KMS-11 (cell line): ENCODE measurements at regions not wholly inside any gene's neighbourhood (a gene's known extent, or its start where the extent isn't known, plus 50 kb on each side); places are given as distances from the start of the nearest gene placed in this dataset.

Experiments
- H2AFZ ChIP-seq: fragments of 200-600 bp; sonication (generic); 2 replicates; pipeline ENCODE4 v1.6.1; 2016; ENCODE audit warnings: antibody characterized with exemption, mixed run types, low read depth
- H3K27ac ChIP-seq: fragments of 200-600 bp; sonication (generic); 2 replicates; pipeline ENCODE4 v1.6.1; 2016; ENCODE audit warnings: mild to moderate bottlenecking, mixed run types
- H3K27me3 ChIP-seq: fragments of 200-600 bp; sonication (generic); 2 replicates; pipeline ENCODE4 v1.6.1; 2017; ENCODE audit warnings: mild to moderate bottlenecking, low read depth, mixed run types, moderate library complexity; ENCODE audit not compliant: insufficient read depth
- H3K36me3 ChIP-seq: fragments of 200-600 bp; sonication (generic); 2 replicates; pipeline ENCODE4 v1.6.1; 2017; ENCODE audit warnings: mild to moderate bottlenecking, mixed run types; ENCODE audit not compliant: insufficient read depth
- H3K4me1 ChIP-seq: fragments of 200-600 bp; sonication (generic); 2 replicates; pipeline ENCODE4 v1.6.1; 2016; ENCODE audit warnings: mild to moderate bottlenecking, low read depth, mixed run types; ENCODE audit not compliant: poor library complexity, severe bottlenecking
- H3K4me2 ChIP-seq: fragments of 200-600 bp; sonication (generic); 2 replicates; pipeline ENCODE4 v1.7.0; 2016; ENCODE audit warnings: mild to moderate bottlenecking, mixed run types
- H3K4me3 ChIP-seq: fragments of 200-600 bp; sonication (generic); IDR thresholded peaks from 2 replicates; pipeline ENCODE4 v1.6.1; 2017; ENCODE audit warnings: low read depth, low read length, mixed read lengths; ENCODE audit not compliant: insufficient read depth
- H3K79me2 ChIP-seq: fragments of 200-600 bp; sonication (generic); 2 replicates; pipeline ENCODE4 v1.6.1; 2016; ENCODE audit warnings: low read depth, mixed run types; ENCODE audit not compliant: insufficient read depth
- H3K9ac ChIP-seq: fragments of 200-600 bp; sonication (generic); 2 replicates; pipeline ENCODE4 v1.6.1; 2016; ENCODE audit warnings: mild to moderate bottlenecking, mixed run types
- H4K20me1 ChIP-seq: fragments of 200-600 bp; sonication (generic); 2 replicates; pipeline ENCODE4 v1.6.1; 2016; ENCODE audit warnings: mild to moderate bottlenecking, mixed run types; ENCODE audit not compliant: insufficient read depth
- CTCF ChIP-seq: fragments of 200-600 bp; sonication (generic); conservative IDR thresholded peaks from 2 replicates; pipeline ENCODE4 v1.6.1; 2017; ENCODE audit warnings: low read depth, mild to moderate bottlenecking, antibody characterized with exemption, low read length, moderate library complexity, mixed read lengths

- Histone ChIP-seq H3K36me3 (no peaks in the 10 kb centered on the region), H3K9ac (no peak overlapping the region), H3K4me2 (no peak overlapping the region), H3K27ac (no peak overlapping the region), H2AFZ (no peak overlapping the region), H3K4me1 (peaks cover 3% of the 10 kb centered on the region), H4K20me1 (no peaks in the 10 kb centered on the region), H3K27me3 (no peaks in the 10 kb centered on the region), H3K4me3 (no peak overlapping the region), H3K79me2 (no peaks in the 10 kb centered on the region)
- TF ChIP-seq CTCF = no peak
Measured at GRCh38 chr13:48773531-48774275, 120.0 kb downstream of the CYSLTR2 start.

GRCh38 chr13:48775285-48775684 lies 121.6 kb downstream of the CYSLTR2 start:
- Histone ChIP-seq H3K27ac (no peak overlapping the region), H3K4me2 (no peak overlapping the region)
- no peak for TF ChIP-seq CTCF

GRCh38 chr13:48775804-48776203 lies 122.1 kb downstream of the CYSLTR2 start:
- no peaks in the 10 kb centered on the region for H3K4me1 ChIP-seq
- no peaks in the 10 kb centered on the region for H3K79me2 ChIP-seq
- no peaks in the 10 kb centered on the region for H3K27me3 ChIP-seq

More at GRCh38 chr13:48775285-48775684, 121.6 kb downstream of the CYSLTR2 start:
- H3K27me3 ChIP-seq = no peaks in the 10 kb centered on the region
- H3K4me3 ChIP-seq = no peak overlapping the region
- no peak overlapping the region for H3K9ac ChIP-seq
- no peaks in the 10 kb centered on the region for H4K20me1 ChIP-seq
- H3K4me1 ChIP-seq = no peaks in the 10 kb centered on the region
- H3K79me2 ChIP-seq = no peaks in the 10 kb centered on the region
- H2AFZ ChIP-seq = no peak overlapping the region
- no peaks in the 10 kb centered on the region for H3K36me3 ChIP-seq

GRCh38 chr13:48776401-48776800 lies 122.7 kb downstream of the CYSLTR2 start:
- Histone ChIP-seq H3K36me3 (no peaks in the 10 kb centered on the region), H3K4me2 (no peak overlapping the region), H3K27me3 (no peaks in the 10 kb centered on the region), H3K27ac (no peak overlapping the region), H3K4me1 (no peaks in the 10 kb centered on the region), H3K9ac (no peak overlapping the region), H2AFZ (no peak overlapping the region), H3K79me2 (no peaks in the 10 kb centered on the region), H3K4me3 (no peak overlapping the region), H4K20me1 (no peaks in the 10 kb centered on the region)
- TF ChIP-seq CTCF = no peak

More at GRCh38 chr13:48775804-48776203, 122.1 kb downstream of the CYSLTR2 start:
- no peak for TF ChIP-seq CTCF
- H2AFZ ChIP-seq = no peak overlapping the region
- H3K36me3 ChIP-seq = no peaks in the 10 kb centered on the region
- H4K20me1 ChIP-seq = no peaks in the 10 kb centered on the region
- no peak overlapping the region for H3K4me3 ChIP-seq
- H3K4me2 ChIP-seq = no peak overlapping the region
- no peak overlapping the region for H3K9ac ChIP-seq
- H3K27ac ChIP-seq = no peak overlapping the region
